ENCODE measurements at regions not wholly inside any gene's neighbourhood (a gene's known extent, or its start where the extent isn't known, plus 50 kb on each side); places are given as distances from the start of the nearest gene placed in this dataset.
"Not testable (repeated sequence)": the region's sequence is repeated elsewhere in the genome, so short reads cannot be mapped to it uniquely, and the experiment has no call there.

DNA sequence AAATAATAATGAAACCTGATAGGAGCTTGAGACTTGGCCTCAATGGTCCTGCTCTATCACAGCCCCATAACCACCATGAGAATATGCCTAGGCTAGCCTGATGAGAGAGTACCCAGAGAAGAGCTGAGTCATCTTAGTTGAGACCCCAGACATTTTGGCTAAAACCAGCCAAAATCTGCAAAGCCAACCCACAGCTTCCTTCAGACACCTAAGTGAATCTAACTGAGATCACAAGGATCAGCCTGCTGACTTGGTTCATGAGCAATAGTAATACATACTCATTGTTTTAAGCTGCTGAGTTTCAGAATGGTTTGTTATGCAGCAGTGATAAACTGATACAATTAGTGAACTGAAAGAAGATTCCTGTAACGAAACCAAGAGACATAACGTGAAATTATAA lies 473.7 kb upstream of the PTGER4 start:
- Histone ChIP-seq H3K4me1 (ENCODE audit: control extremely low read depth in 1 of 4, control insufficient read depth in 4 of 4, insufficient read depth in 4 of 4, low read length in 3 of 4) (peaks cover 0 to 22% (median 3%) of the 10 kb centered on the region in 4 experiments), H3K4me3 (ENCODE audit: control insufficient read depth in 1 of 7, extremely low read depth in 1 of 7, insufficient read depth in 4 of 7, low read depth in 2 of 7, low read length in 6 of 7) (no peak overlapping the region), H3K27me3 (replicated peaks in 2 of 5; ENCODE audit: control insufficient read depth in 4 of 5, insufficient read depth in 5 of 5, low read length in 4 of 5) (no peaks in the 10 kb centered on the region), H3K9me3 (ENCODE audit: control extremely low read depth in 1 of 5, control insufficient read depth in 4 of 5, insufficient read depth in 2 of 5, low read depth in 1 of 5, low read length in 4 of 5) (no peaks in the 10 kb centered on the region), H3K27ac (ENCODE audit: insufficient read depth in 1 of 2, low read depth in 1 of 2, low read length in 2 of 2, poor library complexity in 1 of 2, severe bottlenecking in 2 of 2) (no peak overlapping the region), H3K36me3 (ENCODE audit: control insufficient read depth in 4 of 4, insufficient read depth in 4 of 4, low read length in 3 of 4) (no peaks in the 10 kb centered on the region)
- no CpG with 5 or more reads among the region's 2 CpGs for WGBS (ENCODE audit: insufficient coverage)
- ChIA-PET CTCF (no interaction called here), POLR2A (no interaction called here)
- peak in 1 of 3 donors; percentile 55 for DNase-seq

DNA sequence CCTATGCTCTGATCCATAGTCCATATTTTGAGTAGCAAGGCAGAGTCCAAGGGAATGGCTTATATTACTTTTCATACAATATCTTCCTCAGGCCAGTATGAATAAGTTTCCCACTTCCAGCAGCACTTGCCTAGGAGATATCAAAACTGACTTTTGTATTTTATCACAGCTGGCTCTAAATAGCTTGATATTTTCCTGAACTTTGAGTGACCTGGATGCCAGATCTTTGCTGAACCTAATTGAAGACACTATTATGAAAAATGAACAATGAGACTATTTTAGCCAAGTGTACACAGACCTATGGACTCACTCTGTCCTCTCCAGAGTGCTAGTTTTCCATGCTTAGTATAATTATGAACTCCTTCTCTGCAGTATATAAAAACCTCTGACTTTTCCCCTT lies 475.6 kb upstream of the PTGER4 start:
- Histone ChIP-seq H3K4me3 (ENCODE audit: control insufficient read depth in 1 of 7, extremely low read depth in 1 of 7, insufficient read depth in 4 of 7, low read depth in 2 of 7, low read length in 6 of 7) (no peak overlapping the region), H3K36me3 (ENCODE audit: control insufficient read depth in 4 of 4, insufficient read depth in 4 of 4, low read length in 3 of 4) (no peaks in the 10 kb centered on the region), H3K27me3 (replicated peaks in 2 of 5; ENCODE audit: control insufficient read depth in 4 of 5, insufficient read depth in 5 of 5, low read length in 4 of 5) (no peaks in the 10 kb centered on the region), H3K4me1 (ENCODE audit: control extremely low read depth in 1 of 4, control insufficient read depth in 4 of 4, insufficient read depth in 4 of 4, low read length in 3 of 4) (peaks cover 0 to 22% (median 3%) of the 10 kb centered on the region in 4 experiments), H3K9me3 (ENCODE audit: control extremely low read depth in 1 of 5, control insufficient read depth in 4 of 5, insufficient read depth in 2 of 5, low read depth in 1 of 5, low read length in 4 of 5) (peaks cover 0 to 2% (median 0%) of the 10 kb centered on the region in 5 experiments), H3K27ac (ENCODE audit: insufficient read depth in 1 of 2, low read depth in 1 of 2, low read length in 2 of 2, poor library complexity in 1 of 2, severe bottlenecking in 2 of 2) (no peak overlapping the region)
- POLR2A ChIA-PET, result no interaction called here
- DNase-seq, result no peak
- CTCF ChIA-PET, result no interaction called here

DNA sequence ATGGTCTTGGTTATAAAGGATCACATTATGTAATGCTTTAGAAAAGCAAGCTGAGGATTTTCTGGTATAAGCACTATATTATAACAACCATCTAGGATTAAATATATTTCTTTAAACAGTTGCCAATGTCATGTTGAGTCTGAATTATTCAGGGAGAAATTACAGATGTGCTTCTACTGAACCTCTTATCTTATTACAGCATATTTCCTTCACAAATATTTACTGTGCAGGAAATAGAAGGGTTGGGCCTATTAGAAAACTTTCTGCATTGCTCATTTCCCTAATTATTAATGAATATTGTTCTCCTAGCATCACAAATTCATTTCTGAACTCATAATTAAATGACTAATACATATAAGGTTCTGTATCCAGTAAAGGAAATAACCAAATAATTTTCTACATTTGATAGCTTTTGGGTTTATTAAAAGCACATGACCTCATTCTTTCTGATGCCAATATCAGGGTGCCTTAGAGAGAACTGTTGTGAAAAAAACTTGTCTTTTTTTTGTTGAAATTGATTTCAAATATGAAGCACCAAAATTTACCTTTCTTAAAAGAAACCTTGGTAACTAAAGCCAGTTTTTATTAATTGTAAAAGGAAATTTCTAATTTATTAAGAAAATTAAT lies 476.8 kb upstream of the PTGER4 start:
- Histone ChIP-seq H3K4me1 (ENCODE audit: control extremely low read depth in 1 of 4, control insufficient read depth in 4 of 4, insufficient read depth in 4 of 4, low read length in 3 of 4) (peaks cover 0 to 27% (median 4%) of the 10 kb centered on the region in 4 experiments), H3K9me3 (ENCODE audit: control extremely low read depth in 1 of 5, control insufficient read depth in 4 of 5, insufficient read depth in 2 of 5, low read depth in 1 of 5, low read length in 4 of 5) (peaks cover 0 to 2% (median 0%) of the 10 kb centered on the region in 5 experiments), H3K27ac (ENCODE audit: insufficient read depth in 1 of 2, low read depth in 1 of 2, low read length in 2 of 2, poor library complexity in 1 of 2, severe bottlenecking in 2 of 2) (peak overlapping the region in 1 of 2 experiments; percentile 46), H3K27me3 (replicated peaks in 2 of 5; ENCODE audit: control insufficient read depth in 4 of 5, insufficient read depth in 5 of 5, low read length in 4 of 5) (no peaks in the 10 kb centered on the region), H3K36me3 (ENCODE audit: control insufficient read depth in 4 of 4, insufficient read depth in 4 of 4, low read length in 3 of 4) (no peaks in the 10 kb centered on the region), H3K4me3 (ENCODE audit: control insufficient read depth in 1 of 7, extremely low read depth in 1 of 7, insufficient read depth in 4 of 7, low read depth in 2 of 7, low read length in 6 of 7) (no peak overlapping the region)
- CTCF ChIA-PET, result interaction anchor here (1.2 kb wide), 1 partner anchor 486 kb away, joined by 3 read pairs; no protein-coding TSS in a partner anchor
- DNase-seq, result peak; percentile 47 to 90 (median 64)
- POLR2A ChIA-PET, result no interaction called here

DNA sequence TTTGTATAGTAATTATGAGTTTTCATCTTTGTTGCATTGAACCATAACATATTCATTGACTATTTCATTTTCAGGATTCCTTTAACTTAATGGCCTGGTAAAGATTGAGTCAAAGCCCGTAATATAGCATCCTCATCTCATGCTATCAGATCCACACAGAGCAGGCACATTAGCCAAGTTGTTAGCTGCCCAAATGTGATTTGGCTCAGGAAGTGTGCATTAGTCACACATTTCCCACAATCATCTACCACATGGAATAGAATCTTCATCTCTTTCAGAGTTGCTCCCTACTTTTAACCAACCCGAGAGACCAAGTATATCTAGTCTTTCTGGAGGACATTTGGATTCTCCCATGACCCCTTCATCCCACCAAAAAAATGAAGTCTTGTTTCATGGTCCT lies 481.0 kb upstream of the PTGER4 start:
- Histone ChIP-seq H3K27ac (ENCODE audit: insufficient read depth in 1 of 2, low read depth in 1 of 2, low read length in 2 of 2, poor library complexity in 1 of 2, severe bottlenecking in 2 of 2) (no peak overlapping the region), H3K27me3 (replicated peaks in 2 of 5; ENCODE audit: control insufficient read depth in 4 of 5, insufficient read depth in 5 of 5, low read length in 4 of 5) (no peaks in the 10 kb centered on the region), H3K36me3 (ENCODE audit: control insufficient read depth in 4 of 4, insufficient read depth in 4 of 4, low read length in 3 of 4) (no peaks in the 10 kb centered on the region), H3K4me3 (ENCODE audit: control insufficient read depth in 1 of 7, extremely low read depth in 1 of 7, insufficient read depth in 4 of 7, low read depth in 2 of 7, low read length in 6 of 7) (no peak overlapping the region), H3K4me1 (ENCODE audit: control extremely low read depth in 1 of 4, control insufficient read depth in 4 of 4, insufficient read depth in 4 of 4, low read length in 3 of 4) (peaks cover 0 to 19% (median 4%) of the 10 kb centered on the region in 4 experiments), H3K9me3 (ENCODE audit: control extremely low read depth in 1 of 5, control insufficient read depth in 4 of 5, insufficient read depth in 2 of 5, low read depth in 1 of 5, low read length in 4 of 5) (peaks cover 0 to 2% (median 0%) of the 10 kb centered on the region in 5 experiments)
- POLR2A ChIA-PET, result no interaction called here
- 40% methylated on average over 1 of the region's 2 CpGs for WGBS (ENCODE audit: insufficient coverage)
- peak; percentile 47 to 84 (median 63) for DNase-seq
- CTCF ChIA-PET, result no interaction called here

DNA sequence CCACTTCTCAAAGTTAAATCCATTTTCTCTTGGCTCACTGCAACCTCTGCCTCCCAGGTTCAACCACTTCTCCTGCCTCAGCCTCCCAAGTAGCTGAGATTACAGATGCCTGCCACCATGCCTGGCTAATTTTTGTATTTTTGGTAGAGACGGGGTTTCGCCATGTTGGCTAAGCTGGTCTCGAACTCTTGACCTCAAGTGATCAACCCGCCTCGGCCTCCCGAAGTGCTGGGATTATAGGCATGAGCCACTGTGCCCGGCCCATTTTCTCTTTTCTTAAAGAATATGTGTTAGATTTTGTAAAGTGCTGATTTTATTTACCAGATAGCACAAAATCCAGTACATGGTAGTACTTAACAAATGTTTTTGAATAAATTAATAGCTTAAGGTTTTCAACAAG lies 484.1 kb upstream of the PTGER4 start:
- peaks cover 0 to 12% (median 2%) of the 10 kb centered on the region in 4 experiments for H3K4me1 ChIP-seq (ENCODE audit: control extremely low read depth in 1 of 4, control insufficient read depth in 4 of 4, insufficient read depth in 4 of 4, low read length in 3 of 4)
- POLR2A ChIA-PET; DNase-seq; H3K27ac ChIP-seq (ENCODE audit: insufficient read depth in 1 of 2, low read depth in 1 of 2, low read length in 2 of 2, poor library complexity in 1 of 2, severe bottlenecking in 2 of 2); H3K27me3 ChIP-seq (replicated peaks in 2 of 5; ENCODE audit: control insufficient read depth in 4 of 5, insufficient read depth in 5 of 5, low read length in 4 of 5); H3K36me3 ChIP-seq (ENCODE audit: control insufficient read depth in 4 of 4, insufficient read depth in 4 of 4, low read length in 3 of 4); CTCF ChIA-PET; H3K4me3 ChIP-seq (ENCODE audit: control insufficient read depth in 1 of 7, extremely low read depth in 1 of 7, insufficient read depth in 4 of 7, low read depth in 2 of 7, low read length in 6 of 7); H3K9me3 ChIP-seq (ENCODE audit: control extremely low read depth in 1 of 5, control insufficient read depth in 4 of 5, insufficient read depth in 2 of 5, low read depth in 1 of 5, low read length in 4 of 5): not testable (repeated sequence)
- 100% methylated on average over 6 of the region's 7 CpGs for WGBS (ENCODE audit: insufficient coverage)

DNA sequence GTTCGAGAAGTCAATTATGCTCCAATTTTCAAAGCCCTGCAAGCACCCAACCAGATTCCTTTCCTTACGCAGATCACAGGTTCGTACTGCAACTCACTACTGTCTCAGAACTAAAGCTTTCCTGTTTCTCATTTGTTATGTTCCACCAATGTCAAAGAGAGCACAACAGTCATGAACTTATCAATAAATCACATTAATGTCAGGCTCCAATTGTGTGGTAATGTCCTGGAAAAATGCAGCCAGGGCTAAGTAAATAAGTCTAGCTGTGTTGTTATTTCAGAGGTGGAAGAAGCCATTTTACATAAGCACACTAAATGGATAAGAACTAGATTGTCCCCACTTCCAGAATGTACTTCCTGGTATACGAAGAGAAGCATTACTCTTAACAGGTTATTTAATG lies 488.6 kb upstream of the PTGER4 start:
- CTCF ChIA-PET, result no interaction called here
- peak in 1 of 3 donors; percentile 10 for DNase-seq
- H3K27ac ChIP-seq (ENCODE audit: insufficient read depth in 1 of 2, low read depth in 1 of 2, low read length in 2 of 2, poor library complexity in 1 of 2, severe bottlenecking in 2 of 2), result no peak overlapping the region
- no peaks in the 10 kb centered on the region for H3K36me3 ChIP-seq (ENCODE audit: control insufficient read depth in 4 of 4, insufficient read depth in 4 of 4, low read length in 3 of 4)
- H3K9me3 ChIP-seq (ENCODE audit: control extremely low read depth in 1 of 5, control insufficient read depth in 4 of 5, insufficient read depth in 2 of 5, low read depth in 1 of 5, low read length in 4 of 5), result no peaks in the 10 kb centered on the region
- H3K27me3 ChIP-seq (replicated peaks in 2 of 5; ENCODE audit: control insufficient read depth in 4 of 5, insufficient read depth in 5 of 5, low read length in 4 of 5), result no peaks in the 10 kb centered on the region
- POLR2A ChIA-PET, result no interaction called here
- WGBS (ENCODE audit: insufficient coverage), result 75% methylated on average over 3 of the region's 4 CpGs
- peaks cover 0 to 7% (median 1%) of the 10 kb centered on the region in 4 experiments for H3K4me1 ChIP-seq (ENCODE audit: control extremely low read depth in 1 of 4, control insufficient read depth in 4 of 4, insufficient read depth in 4 of 4, low read length in 3 of 4)
- H3K4me3 ChIP-seq (ENCODE audit: control insufficient read depth in 1 of 7, extremely low read depth in 1 of 7, insufficient read depth in 4 of 7, low read depth in 2 of 7, low read length in 6 of 7), result no peak overlapping the region

DNA sequence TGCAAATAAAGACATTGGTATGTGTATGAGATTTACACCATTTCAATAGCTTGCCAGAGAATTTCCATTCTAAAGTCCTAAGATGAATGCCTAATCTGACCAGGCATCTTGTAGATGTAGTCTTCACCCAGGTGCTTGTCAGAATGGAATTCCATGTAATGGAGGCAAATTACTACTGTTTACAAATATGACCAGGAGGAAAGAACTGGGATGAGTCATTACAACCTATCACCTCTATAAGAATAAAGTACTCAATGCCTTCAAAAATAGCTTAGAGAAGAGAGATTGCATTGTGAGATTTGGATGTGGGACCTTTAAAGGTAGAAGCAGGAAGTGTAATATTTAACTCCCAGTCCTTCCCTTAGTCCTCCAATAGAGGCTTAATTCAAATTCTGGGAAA lies 507.0 kb upstream of the PTGER4 start:
- H3K27ac ChIP-seq (ENCODE audit: insufficient read depth in 1 of 2, low read depth in 1 of 2, low read length in 2 of 2, poor library complexity in 1 of 2, severe bottlenecking in 2 of 2), result no peak overlapping the region
- no peaks in the 10 kb centered on the region for H3K36me3 ChIP-seq (ENCODE audit: control insufficient read depth in 4 of 4, insufficient read depth in 4 of 4, low read length in 3 of 4)
- ChIA-PET POLR2A (no interaction called here), CTCF (no interaction called here)
- no peaks in the 10 kb centered on the region for H3K4me1 ChIP-seq (ENCODE audit: control extremely low read depth in 1 of 4, control insufficient read depth in 4 of 4, insufficient read depth in 4 of 4, low read length in 3 of 4)
- peaks cover 0 to 18% (median 4%) of the 10 kb centered on the region in 5 experiments for H3K9me3 ChIP-seq (ENCODE audit: control extremely low read depth in 1 of 5, control insufficient read depth in 4 of 5, insufficient read depth in 2 of 5, low read depth in 1 of 5, low read length in 4 of 5)
- no peak overlapping the region for H3K4me3 ChIP-seq (ENCODE audit: control insufficient read depth in 1 of 7, extremely low read depth in 1 of 7, insufficient read depth in 4 of 7, low read depth in 2 of 7, low read length in 6 of 7)
- no peak for DNase-seq
- H3K27me3 ChIP-seq (replicated peaks in 2 of 5; ENCODE audit: control insufficient read depth in 4 of 5, insufficient read depth in 5 of 5, low read length in 4 of 5), result no peaks in the 10 kb centered on the region

Measured in common myeloid progenitor, CD34-positive (primary cell).